GM19043 (cell line): ENCODE measurements at regions not wholly inside any gene's neighbourhood (a gene's known extent, or its start where the extent isn't known, plus 50 kb on each side); places are given as distances from the start of the nearest gene placed in this dataset.
"Not testable (repeated sequence)": the region's sequence is repeated elsewhere in the genome, so short reads cannot be mapped to it uniquely, and the experiment has no call there.

Experiments
- ATAC-seq: cut with Tn5 transposase; IDR thresholded peaks from one replicate; pipeline ENCODE4 v1.9.1; 2021; ENCODE audit warnings: low read depth; ENCODE audit not compliant: unreplicated experiment

DNA sequence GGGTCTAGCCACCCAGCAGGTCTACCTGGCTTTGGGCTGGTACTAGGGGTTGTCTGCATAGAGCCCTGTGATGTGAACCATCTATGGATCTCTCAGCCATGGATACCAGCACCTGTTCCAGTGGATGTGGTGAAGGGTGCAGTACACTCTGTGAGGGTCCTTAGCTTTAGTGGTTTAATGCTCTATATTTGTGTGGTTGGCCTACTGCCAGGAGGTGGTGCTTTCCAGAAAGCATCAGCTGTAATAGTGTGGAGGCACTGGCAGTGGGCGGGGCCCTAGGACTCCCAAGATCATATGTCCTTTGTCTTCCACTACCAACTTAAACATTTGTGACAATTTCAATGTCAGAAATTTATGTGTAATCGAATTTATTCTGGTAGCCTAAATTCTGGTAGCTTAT, 1065.1 kb downstream of the RPIA start:
- ATAC-seq: not testable (repeated sequence)

DNA sequence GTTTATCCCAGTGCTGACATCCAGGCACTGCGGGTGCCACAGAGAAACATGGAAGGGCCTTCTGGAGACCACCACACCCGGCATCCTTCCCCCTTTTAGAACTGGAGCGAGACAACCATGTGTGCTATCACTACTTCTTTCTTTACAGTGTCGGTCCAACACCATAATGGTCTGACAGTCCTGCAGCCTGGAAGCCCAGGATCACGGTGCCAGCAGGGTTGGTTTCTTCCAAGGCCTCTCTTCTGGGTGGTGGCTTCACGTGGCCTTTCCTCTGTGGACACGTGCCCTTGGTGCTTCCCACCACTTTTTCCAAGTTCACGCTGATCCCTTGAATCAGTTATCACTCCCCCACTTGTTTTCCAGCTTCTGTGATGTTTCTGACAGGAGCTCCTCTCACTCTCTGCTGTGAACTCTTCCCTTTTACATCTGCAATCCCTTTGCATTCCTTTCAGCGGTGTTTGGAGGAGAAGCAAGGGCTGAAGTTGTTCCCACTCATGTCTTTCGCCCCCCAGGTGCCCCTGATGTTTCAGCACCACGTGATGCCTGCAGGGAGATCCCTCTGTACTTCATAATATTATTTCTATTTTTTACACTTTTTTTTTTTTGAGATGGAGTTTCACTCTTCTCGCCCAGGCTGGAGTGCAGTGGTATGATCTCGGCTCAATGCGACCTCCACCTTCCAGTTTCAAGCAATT, 1067.0 kb downstream of the RPIA start:
- not testable (repeated sequence) for ATAC-seq

DNA sequence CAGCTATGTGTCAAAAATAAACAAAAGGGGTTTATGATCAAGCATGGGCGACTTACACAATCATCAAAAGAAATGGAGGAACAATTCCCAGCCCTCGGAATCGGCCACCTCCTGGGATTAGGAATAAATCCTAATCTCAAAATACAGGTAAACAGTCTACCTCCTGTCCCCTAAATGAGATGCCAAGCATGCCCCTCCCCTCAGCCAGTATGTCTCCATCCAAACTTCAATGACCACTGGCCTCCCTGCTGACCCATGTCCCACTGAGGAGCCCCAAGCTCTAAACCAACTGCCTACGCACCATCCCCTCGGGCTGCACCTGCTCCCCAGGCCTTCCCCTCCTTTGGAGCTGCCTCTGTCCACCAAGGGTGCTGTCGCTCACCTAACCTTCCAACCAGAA, 1069.3 kb downstream of the RPIA start:
- ATAC-seq: not testable (repeated sequence)

DNA sequence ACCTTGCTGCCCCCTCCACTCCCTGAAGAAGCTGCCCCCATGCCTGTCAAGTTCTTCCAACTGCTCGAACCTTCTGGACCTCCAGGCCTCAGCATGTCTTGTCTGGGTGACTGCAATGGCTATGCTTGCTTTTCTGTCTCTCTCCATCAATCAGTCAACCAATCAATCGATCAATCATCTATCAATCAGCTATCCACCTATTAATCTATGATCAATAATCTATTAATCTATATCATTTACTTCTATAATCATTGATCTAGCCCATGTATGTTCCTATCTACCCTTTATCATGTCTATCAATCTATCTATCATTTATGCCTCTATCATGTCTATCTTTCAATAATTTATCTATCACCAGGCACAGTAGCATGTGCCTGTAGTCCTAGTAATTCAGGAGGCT, 1069.7 kb downstream of the RPIA start:
- not testable (repeated sequence) for ATAC-seq

DNA sequence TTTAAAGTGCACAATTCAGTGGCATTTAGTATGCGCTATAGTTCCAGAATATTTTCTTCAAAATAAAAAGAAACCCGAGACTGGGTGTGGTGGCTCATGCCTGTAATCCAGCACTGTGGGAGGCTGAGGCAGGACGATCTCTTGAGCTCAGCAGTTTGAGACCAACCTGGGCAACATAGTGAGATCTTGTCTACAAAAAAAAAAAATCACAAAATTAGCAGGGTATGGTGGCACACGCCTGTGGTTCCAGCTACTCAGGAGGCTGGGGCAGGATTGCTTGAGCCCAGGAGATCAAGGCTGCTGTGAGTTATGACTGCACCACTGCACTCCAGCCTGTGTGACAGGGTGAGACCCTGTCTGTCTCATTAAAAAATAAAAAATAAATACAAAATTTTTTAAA, 1070.4 kb downstream of the RPIA start:
- not testable (repeated sequence) for ATAC-seq

DNA sequence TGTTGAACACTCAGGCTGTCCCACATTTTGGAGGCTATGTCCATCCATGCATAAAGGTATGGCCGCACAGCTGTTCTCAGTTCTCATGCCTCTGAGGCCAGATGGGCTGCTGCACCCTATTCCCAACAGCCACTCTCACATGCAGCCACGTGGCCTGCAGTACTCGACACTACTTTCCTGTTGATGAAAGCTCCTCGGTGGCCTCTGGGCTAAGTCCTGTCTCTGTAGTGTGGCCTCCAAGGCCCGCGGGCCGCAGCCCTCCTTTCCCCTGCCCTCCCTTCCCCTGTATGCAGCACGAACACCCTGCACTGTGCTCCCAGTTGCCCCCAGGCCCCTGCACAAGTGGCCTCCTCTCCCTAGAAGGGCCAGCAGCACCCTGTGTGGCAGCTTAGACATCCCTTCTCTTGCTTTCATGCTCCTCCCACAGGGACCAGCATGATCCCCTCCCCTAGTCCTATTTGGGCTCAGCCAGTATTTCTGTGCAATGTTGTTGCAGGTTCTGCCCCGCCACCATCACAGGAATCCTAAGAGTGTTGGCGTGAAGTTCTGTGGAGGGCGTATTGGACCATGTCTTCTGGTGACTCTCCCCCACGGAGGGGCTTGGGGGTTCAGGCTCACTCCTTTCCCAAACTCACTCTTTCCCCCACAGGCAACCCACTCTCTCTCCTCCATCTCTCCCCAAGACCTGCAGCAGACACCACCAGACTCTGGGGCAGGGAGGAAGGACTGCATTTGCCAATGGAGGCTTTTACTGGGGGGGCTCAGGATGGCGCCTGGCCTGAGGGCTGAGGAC, 1071.2 kb downstream of the RPIA start:
- not testable (repeated sequence) for ATAC-seq

DNA sequence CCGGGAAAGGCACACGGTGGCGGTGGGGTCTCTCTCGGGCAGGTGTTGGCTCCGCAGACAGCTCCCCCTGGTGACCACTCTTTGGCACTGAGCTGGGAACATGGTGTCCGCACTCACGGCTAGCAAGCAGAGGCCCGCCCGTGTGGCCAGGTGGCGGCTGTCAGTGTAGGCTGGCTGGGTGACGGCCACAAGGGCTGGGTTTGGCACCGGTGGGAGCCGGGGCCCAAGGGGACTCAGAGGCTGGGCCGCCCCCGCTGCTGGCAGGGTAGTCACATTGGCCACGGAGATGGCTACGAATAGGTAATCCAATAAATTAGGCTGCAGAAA, 1071.7 kb downstream of the RPIA start:
- no peak for ATAC-seq

DNA sequence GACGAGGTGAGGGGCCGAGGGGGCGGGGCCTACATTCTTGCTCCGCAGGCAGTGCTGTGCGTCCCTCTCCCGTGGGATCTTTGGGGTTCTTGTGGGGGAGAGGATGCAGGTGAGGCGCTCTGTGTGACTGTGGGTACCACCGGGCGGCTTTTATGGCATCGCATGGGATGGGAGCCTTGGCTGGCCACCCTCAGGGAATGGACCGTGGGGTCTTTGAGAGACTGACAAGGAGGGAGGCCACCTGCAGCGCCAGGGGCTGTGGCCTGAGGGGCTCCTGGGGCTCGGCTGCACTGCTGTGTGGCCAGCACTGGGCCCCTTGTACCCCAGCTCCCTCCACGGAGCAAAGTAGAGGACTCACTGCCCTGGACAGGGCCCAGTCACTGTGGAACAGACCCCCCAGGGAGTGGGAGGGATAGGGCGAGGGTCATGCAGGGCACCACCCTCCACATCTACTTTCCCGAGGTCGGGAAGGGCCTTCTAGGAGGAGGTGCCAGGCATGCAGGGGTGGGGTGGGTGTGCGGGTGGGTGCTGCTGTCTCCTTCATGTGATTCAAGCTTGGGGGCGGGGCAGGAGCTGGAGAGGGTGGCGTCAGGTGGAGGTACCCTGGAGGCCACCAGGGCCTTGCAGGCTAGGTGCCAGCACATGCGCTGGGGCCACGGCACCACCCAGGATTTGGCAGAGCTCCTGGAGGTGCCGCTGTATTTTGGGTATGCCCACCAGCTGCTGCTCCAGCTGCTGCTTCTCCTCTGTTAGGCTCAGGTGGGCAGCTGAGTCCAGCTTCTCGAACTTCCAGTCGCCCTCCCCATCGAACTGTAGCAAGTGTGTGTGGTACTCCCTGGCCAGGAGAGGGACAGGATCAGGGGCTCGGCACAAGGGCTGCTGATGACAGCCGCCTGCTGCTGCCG, 1072.4 kb downstream of the RPIA start:
- ATAC-seq: no peak

DNA sequence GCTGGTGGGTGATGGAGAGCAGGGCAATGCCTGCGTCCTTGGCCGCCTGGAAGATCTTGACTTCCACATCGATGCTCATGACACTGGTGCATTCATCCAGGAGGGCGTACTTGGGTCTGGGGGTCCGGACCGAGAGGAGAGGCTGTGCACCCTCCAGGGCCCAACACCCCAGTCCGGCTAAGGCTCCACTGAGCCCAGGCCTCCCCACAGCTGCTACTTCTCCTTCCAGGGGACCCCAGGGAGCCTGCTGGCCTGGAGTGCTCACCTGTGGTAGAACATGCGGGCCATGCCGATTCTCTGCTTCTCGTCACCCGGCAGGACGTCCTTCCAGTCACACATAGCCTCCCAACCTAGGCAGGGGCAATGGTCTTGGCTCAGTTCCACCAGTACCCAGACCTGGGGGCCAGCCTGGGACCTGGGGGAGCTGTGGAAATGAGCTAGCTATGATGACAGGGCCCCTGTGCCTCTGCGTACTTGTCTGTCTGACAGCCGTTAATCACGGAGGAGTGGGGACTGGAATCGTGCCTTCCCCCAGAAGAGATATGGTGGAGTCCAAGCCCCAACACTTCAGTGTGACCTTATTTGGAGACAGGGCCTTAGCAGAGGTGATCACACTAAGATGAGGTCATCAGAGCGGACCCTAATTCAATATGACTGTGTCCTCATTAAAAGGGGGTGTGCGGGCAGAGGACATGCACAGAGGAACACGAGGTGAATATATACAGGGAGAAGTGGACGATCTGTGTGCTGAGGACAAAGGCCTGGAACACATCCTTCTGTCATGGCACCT, 1073.3 kb downstream of the RPIA start:
- not testable (repeated sequence) for ATAC-seq

DNA sequence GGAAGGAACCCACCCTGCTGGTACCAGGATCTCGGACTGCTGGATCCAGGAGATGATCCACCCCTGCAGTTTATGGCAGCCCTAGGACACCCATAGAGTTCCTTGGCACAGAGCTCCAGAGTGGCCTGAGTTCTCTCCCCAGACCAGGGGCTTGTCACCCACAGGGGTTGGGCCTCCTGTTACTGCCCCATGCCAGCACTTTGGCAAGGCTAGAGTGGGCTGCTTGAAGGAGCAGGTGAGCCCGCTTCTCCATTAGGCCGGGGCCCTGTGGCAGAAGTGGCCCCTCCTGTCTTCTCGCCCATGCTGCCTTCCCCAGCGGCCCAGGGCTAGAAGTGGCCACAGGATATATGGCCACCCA, 1073.9 kb downstream of the RPIA start:
- ATAC-seq: not testable (repeated sequence)

DNA sequence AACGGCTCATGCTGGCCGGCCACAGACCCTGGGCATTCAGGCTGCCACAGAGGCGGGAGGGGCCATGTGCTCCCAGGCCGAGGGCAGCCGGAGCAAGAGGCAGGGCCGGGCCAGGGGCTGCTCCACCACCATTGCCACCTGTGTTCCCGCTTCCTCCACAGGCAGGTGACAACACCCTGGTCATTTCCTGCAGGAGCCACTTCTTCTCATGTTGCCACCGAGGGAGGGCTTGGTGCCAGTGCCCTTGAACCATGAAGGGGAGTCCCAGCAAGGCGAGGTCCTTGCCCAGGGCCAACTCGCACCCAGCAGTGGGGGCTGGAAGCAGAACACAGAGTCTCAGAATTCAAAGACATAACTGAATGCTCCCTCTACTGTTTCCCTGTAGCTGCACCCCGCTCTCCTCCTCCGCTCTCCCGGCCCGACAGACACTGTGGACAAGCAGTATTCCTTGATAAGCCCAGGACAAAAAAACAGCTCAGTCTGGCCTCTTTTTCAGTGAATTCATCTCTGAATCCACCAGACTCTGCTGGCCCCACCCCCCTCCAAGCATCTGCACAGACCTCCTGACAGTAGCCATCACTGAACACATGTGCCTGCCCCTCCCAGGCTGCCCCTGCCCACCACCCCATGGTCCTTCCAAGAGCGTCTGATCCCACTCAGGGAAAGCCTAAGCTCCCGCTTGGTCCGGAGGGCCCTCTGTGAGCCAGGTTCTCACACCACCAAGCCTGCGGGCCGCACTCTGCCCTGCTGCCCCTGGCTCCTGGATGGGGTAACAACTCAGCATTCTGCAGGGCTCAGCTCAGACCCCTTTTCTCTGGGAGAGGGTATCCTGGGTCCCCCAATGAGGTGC, 1074.9 kb downstream of the RPIA start:
- ATAC-seq: not testable (repeated sequence)

DNA sequence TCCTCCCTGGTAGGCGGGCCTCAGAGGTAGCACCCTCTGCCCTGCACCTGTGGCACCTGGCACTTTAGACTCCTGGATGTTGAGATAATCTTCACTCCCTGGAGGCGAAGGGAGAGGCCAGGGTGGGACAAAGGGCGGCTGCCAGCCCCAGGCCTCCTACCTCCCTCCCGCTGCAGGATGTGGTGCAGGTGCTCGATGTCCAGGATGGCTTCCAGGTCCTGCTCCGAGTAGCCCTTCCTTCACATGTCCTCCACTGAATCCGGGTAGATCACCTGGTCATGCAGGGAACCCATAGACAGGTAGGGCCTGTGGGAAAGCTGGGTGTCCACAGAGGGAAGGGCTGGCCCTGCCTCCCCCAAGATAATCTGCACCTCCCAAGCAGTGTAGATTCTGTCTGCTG, 1075.6 kb downstream of the RPIA start:
- not testable (repeated sequence) for ATAC-seq

DNA sequence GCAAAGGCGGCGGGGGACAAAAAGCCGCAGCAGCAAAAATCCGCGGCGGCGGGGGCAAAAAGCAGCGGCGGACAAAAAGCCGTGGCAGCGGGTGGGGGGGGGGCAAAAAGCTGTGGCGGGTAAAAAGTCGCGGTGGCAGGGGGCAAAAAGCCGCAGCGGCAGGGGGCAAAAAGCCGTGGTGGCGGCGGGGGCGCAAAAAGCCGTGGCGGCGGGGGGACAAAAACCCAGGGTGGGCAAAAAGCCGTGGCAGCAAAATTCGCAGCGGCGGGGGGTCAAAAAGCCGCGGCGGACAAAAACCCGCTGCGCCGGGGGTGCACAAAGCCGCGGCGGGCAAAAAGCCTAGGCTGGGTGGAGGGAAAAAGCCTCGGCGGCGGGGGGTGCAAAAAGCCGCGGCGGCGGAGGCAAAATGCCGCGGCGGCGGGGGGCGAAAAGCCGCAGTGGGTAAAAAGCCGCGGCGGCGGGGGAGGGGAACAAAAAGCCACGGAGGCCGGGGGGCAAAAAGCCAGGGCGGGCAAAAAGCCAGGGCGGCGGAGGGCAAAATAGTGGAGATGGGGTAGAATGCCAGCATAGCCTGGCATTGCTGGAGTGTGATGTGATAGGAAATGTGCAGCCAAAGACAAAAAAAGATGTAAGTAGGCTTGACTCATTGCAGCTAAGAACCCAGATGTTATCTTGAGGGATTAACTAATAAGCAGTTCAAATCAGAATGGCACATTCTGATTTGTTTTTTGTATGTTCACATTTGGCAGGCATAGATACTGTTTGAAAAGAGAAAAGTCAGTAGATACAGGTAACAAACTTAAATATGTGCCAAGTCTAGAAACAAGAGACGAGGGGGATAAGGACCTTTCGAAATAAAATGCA, 1076.3 kb downstream of the RPIA start:
- ATAC-seq: no peak

DNA sequence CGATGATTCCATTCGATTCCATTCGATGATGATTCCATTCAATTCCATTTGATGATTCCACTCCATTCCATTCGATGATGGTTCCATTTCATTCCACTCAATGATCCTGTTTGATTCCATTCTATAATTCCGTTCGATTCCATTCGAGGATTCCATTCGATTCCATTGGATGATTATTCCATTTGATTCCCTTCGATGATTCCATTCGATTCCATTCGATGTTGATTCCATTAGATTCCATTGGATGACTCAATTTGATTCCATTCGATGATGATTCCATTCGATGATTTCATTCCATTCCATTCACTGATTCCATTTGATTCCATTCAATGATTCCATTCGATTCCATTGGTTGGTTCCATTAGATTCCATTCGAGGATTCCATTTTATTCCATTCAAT, 1084.4 kb downstream of the RPIA start:
- ATAC-seq: no peak

DNA sequence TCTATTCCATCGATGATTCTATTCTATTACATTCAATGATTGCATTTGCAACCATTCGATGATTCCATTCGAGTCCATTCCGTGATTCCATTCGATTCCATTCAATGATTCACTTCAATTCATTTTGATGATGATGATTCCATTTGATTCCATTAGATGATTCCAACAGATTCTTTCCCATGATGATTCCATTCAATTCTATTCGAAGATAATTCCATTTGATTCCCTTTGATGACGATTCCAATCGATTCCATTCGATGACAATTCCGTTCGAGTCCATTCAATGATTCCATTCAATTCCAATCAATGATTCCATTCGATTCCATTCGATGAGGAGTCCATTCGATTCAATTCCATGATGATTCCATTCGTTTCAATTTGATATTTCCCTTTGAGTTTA, 1088.8 kb downstream of the RPIA start:
- no peak for ATAC-seq

DNA sequence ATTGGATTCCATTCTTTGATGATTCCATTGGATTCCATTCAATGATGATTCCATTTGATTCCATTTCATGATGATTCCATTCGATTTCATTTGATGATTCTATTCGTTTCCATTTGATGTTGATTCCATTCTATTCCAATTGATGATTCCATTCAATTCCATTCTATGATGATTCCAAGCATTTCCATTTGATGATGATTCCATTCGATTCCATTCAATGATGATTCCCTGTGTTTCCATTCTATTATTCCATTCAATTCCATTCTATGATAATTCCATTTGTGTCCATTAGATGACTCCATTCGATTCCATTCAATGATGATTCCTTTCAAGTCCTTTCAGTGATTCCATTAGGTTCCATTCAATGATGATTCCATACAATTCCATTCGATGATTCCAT, 1090.5 kb downstream of the RPIA start:
- ATAC-seq: no peak

DNA sequence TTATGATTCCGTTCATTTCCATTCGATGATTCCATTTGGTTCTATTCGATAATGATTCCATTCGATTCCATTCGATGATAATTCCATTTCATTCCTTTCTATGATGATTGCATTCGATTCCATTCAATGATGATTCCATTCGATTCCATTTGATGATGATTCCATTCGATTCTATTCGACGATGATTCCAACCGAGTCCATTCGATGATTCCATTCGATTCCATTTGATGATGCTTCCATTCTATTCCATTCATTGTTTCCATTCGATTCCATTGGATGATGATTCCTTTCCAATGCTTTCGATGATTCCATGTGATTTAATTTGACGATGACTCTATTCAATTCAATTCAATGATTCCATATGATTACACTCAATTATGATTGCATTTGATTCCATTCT, 1093.5 kb downstream of the RPIA start:
- no peak for ATAC-seq

DNA sequence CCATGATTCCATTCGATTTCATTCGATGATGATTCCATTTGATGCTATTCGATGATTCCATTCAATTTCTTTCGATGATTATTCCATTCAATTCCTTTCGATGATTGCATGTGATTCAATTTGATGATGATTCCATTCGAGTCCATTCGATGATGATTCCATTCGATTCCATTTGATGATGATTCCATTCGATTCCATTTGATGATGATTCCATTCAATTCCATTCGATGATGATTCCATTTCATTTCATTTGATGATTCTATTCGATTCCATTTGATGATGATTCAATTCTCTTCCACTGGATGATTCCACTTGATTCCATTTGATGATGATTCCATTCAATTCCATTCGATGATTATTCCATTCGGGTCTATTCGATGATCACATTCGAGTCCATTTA, 1094.1 kb downstream of the RPIA start:
- not testable (repeated sequence) for ATAC-seq

DNA sequence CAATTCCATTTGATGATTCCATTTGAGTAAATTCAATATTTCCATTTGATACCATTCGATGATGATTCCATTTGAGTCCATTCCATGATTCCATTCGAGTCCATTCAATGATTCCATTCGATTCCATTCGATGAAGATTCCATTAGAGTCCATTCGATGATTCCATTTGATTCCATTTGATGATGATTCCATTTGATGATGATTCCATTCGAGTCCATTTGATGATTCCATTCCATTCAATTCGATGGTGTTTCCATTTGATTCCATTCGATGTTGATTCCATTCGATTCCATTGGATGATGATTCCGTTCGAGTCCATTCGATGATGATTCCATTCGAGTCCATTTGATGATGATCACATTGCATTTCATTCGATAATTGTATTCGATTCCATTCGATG, 1095.2 kb downstream of the RPIA start:
- ATAC-seq: not testable (repeated sequence)
